ENCODE measurements at regions not wholly inside any gene's neighbourhood (a gene's known extent, or its start where the extent isn't known, plus 50 kb on each side); places are given as distances from the start of the nearest gene placed in this dataset.

GRCh38 chr11:134577751-134578395, 165.8 kb upstream of the B3GAT1 start:
- H3K36me3 ChIP-seq (ENCODE audit: insufficient read depth, low read length), result no peaks in the 10 kb centered on the region

GRCh38 chr11:134576721-134577171, 164.7 kb upstream of the B3GAT1 start:
- H3F3A ChIP-seq (ENCODE audit: low read depth), result no peaks in the 10 kb centered on the region
- no peak overlapping the region for H3K4me2 ChIP-seq (ENCODE audit: low read depth, low read length, poor library complexity, severe bottlenecking)
- peaks cover 17% of the 10 kb centered on the region; the same call in 1 of the 2 replicates for H3K9me3 ChIP-seq (ENCODE audit: insufficient read depth, low read depth, low read length)
- H3K79me2 ChIP-seq (ENCODE audit: insufficient read depth, low read length), result no peaks in the 10 kb centered on the region
- no peak overlapping the region for H3K9ac ChIP-seq (ENCODE audit: low read depth, low read length, poor library complexity, severe bottlenecking)
- no peaks in the 10 kb centered on the region for H3K36me3 ChIP-seq (ENCODE audit: insufficient read depth, low read length)
- no peaks in the 10 kb centered on the region for H3K9me2 ChIP-seq (replicated peaks; ENCODE audit: low read depth, low read length)
- no peaks in the 10 kb centered on the region for H4K20me1 ChIP-seq (ENCODE audit: insufficient read depth, low read length, poor library complexity, severe bottlenecking)
- TF ChIP-seq EZH2phosphoT487 (IDR thresholded peaks at IDR 0.05; ENCODE audit: borderline replicate concordance), result no peak
- TF ChIP-seq, protein P1, sequence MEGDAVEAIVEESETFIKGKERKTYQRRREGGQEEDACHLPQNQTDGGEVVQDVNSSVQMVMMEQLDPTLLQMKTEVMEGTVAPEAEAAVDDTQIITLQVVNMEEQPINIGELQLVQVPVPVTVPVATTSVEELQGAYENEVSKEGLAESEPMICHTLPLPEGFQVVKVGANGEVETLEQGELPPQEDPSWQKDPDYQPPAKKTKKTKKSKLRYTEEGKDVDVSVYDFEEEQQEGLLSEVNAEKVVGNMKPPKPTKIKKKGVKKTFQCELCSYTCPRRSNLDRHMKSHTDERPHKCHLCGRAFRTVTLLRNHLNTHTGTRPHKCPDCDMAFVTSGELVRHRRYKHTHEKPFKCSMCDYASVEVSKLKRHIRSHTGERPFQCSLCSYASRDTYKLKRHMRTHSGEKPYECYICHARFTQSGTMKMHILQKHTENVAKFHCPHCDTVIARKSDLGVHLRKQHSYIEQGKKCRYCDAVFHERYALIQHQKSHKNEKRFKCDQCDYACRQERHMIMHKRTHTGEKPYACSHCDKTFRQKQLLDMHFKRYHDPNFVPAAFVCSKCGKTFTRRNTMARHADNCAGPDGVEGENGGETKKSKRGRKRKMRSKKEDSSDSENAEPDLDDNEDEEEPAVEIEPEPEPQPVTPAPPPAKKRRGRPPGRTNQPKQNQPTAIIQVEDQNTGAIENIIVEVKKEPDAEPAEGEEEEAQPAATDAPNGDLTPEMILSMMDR (conservative IDR thresholded peaks at IDR 0.05; ENCODE audit: low read length), result no peak
- H3K4me1 ChIP-seq (ENCODE audit: insufficient read depth, low read length, poor library complexity, severe bottlenecking), result no peaks in the 10 kb centered on the region
- H3K4me3 ChIP-seq (ENCODE audit: low read length, poor library complexity, severe bottlenecking), result no peak overlapping the region
- no peak overlapping the region for H2AFZ ChIP-seq (ENCODE audit: low read length)
- H3K27me3 ChIP-seq (ENCODE audit: insufficient read depth, low read length, poor library complexity, severe bottlenecking), result no peaks in the 10 kb centered on the region

More at GRCh38 chr11:134577751-134578395, 165.8 kb upstream of the B3GAT1 start:
- H3K27me3 ChIP-seq (ENCODE audit: insufficient read depth, low read length, poor library complexity, severe bottlenecking), result no peaks in the 10 kb centered on the region
- no peaks in the 10 kb centered on the region for H4K20me1 ChIP-seq (ENCODE audit: insufficient read depth, low read length, poor library complexity, severe bottlenecking)
- H3K79me2 ChIP-seq (ENCODE audit: insufficient read depth, low read length), result no peaks in the 10 kb centered on the region
- no peak for TF ChIP-seq EZH2phosphoT487 (IDR thresholded peaks at IDR 0.05; ENCODE audit: borderline replicate concordance)
- TF ChIP-seq, protein P1 (conservative IDR thresholded peaks at IDR 0.05; ENCODE audit: low read length), result no peak
- H3K4me1 ChIP-seq (ENCODE audit: insufficient read depth, low read length, poor library complexity, severe bottlenecking), result peaks cover 4% of the 10 kb centered on the region
- H3K9me3 ChIP-seq (ENCODE audit: insufficient read depth, low read depth, low read length), result peaks cover 13% of the 10 kb centered on the region; the same call in 1 of the 2 replicates
- H2AFZ ChIP-seq (ENCODE audit: low read length), result no peak overlapping the region
- no peaks in the 10 kb centered on the region for H3F3A ChIP-seq (ENCODE audit: low read depth)
- H3K4me3 ChIP-seq (ENCODE audit: low read length, poor library complexity, severe bottlenecking), result no peak overlapping the region
- H3K4me2 ChIP-seq (ENCODE audit: low read depth, low read length, poor library complexity, severe bottlenecking), result no peak overlapping the region
- H3K9ac ChIP-seq (ENCODE audit: low read depth, low read length, poor library complexity, severe bottlenecking), result no peak overlapping the region
- H3K9me2 ChIP-seq (replicated peaks; ENCODE audit: low read depth, low read length), result no peaks in the 10 kb centered on the region

- no peak overlapping the region for H3K4me2 ChIP-seq (ENCODE audit: low read depth, low read length, poor library complexity, severe bottlenecking)
- TF ChIP-seq EZH2phosphoT487 (IDR thresholded peaks at IDR 0.05; ENCODE audit: borderline replicate concordance), result no peak
- TF ChIP-seq, protein P1 (conservative IDR thresholded peaks at IDR 0.05; ENCODE audit: low read length), result no peak
- no peak overlapping the region for H3K4me3 ChIP-seq (ENCODE audit: low read length, poor library complexity, severe bottlenecking)
- H3F3A ChIP-seq (ENCODE audit: low read depth), result no peaks in the 10 kb centered on the region
- H3K9me3 ChIP-seq (ENCODE audit: insufficient read depth, low read depth, low read length), result peaks cover 17% of the 10 kb centered on the region; the same call in 1 of the 2 replicates
- no peaks in the 10 kb centered on the region for H3K4me1 ChIP-seq (ENCODE audit: insufficient read depth, low read length, poor library complexity, severe bottlenecking)
- no peaks in the 10 kb centered on the region for H3K36me3 ChIP-seq (ENCODE audit: insufficient read depth, low read length)
- H3K9ac ChIP-seq (ENCODE audit: low read depth, low read length, poor library complexity, severe bottlenecking), result no peak overlapping the region
- H2AFZ ChIP-seq (ENCODE audit: low read length), result no peak overlapping the region
- no peaks in the 10 kb centered on the region for H3K9me2 ChIP-seq (replicated peaks; ENCODE audit: low read depth, low read length)
- H3K27me3 ChIP-seq (ENCODE audit: insufficient read depth, low read length, poor library complexity, severe bottlenecking), result no peaks in the 10 kb centered on the region
- H4K20me1 ChIP-seq (ENCODE audit: insufficient read depth, low read length, poor library complexity, severe bottlenecking), result no peaks in the 10 kb centered on the region
- no peaks in the 10 kb centered on the region for H3K79me2 ChIP-seq (ENCODE audit: insufficient read depth, low read length)
These were observed 164.2 kb upstream of the B3GAT1 start for GRCh38 chr11:134576286-134576685.

All from Loucy (cell line).